Activated T-helper 17 cell treated with anti-CD3 and anti-CD28 coated beads, Interleukin-2, amount 50 U/mL, for 72 hours (primary cell): ENCODE measurements at regions not wholly inside any gene's neighbourhood (a gene's known extent, or its start where the extent isn't known, plus 50 kb on each side); places are given as distances from the start of the nearest gene placed in this dataset.
"Not testable (repeated sequence)": the region's sequence is repeated elsewhere in the genome, so short reads cannot be mapped to it uniquely, and the experiment has no call there.

Experiments
- ATAC-seq: fragments of 150-1000 bp; cut with Tn5 transposase; replicated peaks from 2 replicates; pipeline ENCODE4 v1.10.0; 2021; ENCODE audit warnings: mild to moderate bottlenecking, moderate library complexity
- H3K27ac Mint-ChIP-seq: one replicate; pipeline ENCODE4 v1.8.0; 2022; ENCODE audit warnings: mixed read lengths
- H3K27me3 Mint-ChIP-seq: one replicate; pipeline ENCODE4 v1.8.0; 2022; ENCODE audit warnings: mixed read lengths
- H3K36me3 Mint-ChIP-seq: one replicate; pipeline ENCODE4 v1.8.0; 2022; ENCODE audit warnings: low read depth, mild to moderate bottlenecking, mixed read lengths
- H3K4me1 Mint-ChIP-seq: one replicate; pipeline ENCODE4 v1.8.0; 2022; ENCODE audit warnings: mixed read lengths
- H3K4me3 Mint-ChIP-seq: one replicate; pipeline ENCODE4 v1.8.0; 2022; ENCODE audit warnings: mild to moderate bottlenecking, mixed read lengths
- H3K9me3 Mint-ChIP-seq: one replicate; pipeline ENCODE4 v1.8.0; 2022; ENCODE audit warnings: mixed read lengths

DNA sequence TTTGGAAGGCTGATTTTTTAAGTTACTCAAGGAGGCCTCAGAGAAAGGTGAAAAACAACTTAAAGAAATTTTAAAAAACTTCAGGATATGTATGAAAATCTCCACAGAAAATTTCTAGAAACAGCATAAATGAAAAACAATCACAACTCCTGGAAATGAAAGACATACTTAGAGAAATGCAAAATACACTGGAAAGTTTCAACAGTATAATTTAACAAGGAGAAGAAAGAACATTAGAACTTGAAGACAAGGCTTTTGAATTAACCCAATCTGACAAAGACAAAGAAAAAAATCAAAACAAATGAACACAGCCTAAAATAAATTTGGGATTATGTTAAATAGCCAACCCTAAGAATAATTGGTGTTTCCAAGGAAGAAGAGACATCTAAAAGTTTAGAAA, 300.5 kb downstream of the ANTXR2 start:
- H3K36me3 Mint-ChIP-seq = no peaks in the 10 kb centered on the region
- H3K4me1 Mint-ChIP-seq = no peaks in the 10 kb centered on the region
- H3K27ac Mint-ChIP-seq = no peak overlapping the region
- H3K27me3 Mint-ChIP-seq = peaks cover 33% of the 10 kb centered on the region
- no peak overlapping the region for H3K4me3 Mint-ChIP-seq
- no peak for ATAC-seq
- H3K9me3 Mint-ChIP-seq = peaks cover 48% of the 10 kb centered on the region

- Mint-ChIP-seq H3K27ac (no peak overlapping the region), H3K27me3 (peaks cover 13% of the 10 kb centered on the region), H3K4me1 (no peaks in the 10 kb centered on the region)
These were observed 308.9 kb downstream of the ANTXR2 start for GRCh38 chr4:79764120-79764519.

GRCh38 chr4:79763486-79764075, 309.4 kb downstream of the ANTXR2 start:
- peaks cover 13% of the 10 kb centered on the region for H3K27me3 Mint-ChIP-seq
- H3K9me3 Mint-ChIP-seq = peaks cover 7% of the 10 kb centered on the region
- ATAC-seq = no peak
- H3K27ac Mint-ChIP-seq = no peak overlapping the region
- H3K36me3 Mint-ChIP-seq = no peaks in the 10 kb centered on the region
- no peak overlapping the region for H3K4me3 Mint-ChIP-seq
- H3K4me1 Mint-ChIP-seq = no peaks in the 10 kb centered on the region

More at GRCh38 chr4:79764120-79764519, 308.9 kb downstream of the ANTXR2 start:
- Mint-ChIP-seq H3K9me3 (peaks cover 8% of the 10 kb centered on the region), H3K4me3 (no peak overlapping the region), H3K36me3 (no peaks in the 10 kb centered on the region)
- no peak for ATAC-seq

DNA sequence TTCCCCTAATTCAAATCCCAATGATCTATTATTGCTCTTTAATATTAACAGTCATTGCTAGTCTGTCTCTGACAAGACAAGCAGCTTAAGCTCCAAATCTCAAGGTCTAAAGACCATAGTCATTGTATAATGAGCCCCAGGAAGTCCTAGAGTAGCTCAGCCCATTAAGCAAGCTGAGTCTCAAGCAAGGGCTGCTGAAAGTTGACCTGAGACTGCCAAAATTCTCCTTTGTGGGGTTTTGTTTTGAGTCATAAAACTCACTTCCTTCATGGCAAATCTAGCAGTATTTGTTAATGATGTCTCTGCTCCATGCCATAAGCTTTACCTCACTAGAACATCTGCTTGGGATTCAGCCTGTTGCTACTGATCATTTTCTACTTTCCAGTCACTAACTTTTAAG, 313.2 kb downstream of the ANTXR2 start:
- H3K27me3 Mint-ChIP-seq = peaks cover 7% of the 10 kb centered on the region
- H3K9me3 Mint-ChIP-seq = no peaks in the 10 kb centered on the region
- H3K4me1 Mint-ChIP-seq = no peaks in the 10 kb centered on the region
- no peak overlapping the region for H3K4me3 Mint-ChIP-seq
- H3K27ac Mint-ChIP-seq = no peak overlapping the region
- ATAC-seq = no peak
- H3K36me3 Mint-ChIP-seq = no peaks in the 10 kb centered on the region

DNA sequence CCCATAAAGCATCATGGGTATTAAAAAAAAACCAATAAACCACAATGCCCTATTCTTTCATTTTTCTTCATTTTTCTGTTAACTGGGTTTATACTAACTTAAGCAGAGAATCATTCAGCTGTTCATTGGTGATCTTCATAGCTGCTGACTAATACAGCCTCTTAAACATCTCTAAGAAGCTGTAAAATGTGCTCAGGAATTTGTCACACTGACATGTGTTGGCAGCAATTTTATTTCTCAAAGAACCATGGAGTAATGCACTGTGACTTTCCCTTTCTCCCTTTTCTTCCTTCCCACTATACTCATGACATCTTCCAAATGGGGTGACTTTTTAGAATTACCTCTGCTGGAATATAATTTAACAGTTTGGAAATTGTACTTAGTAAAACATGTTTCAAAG, 315.4 kb downstream of the ANTXR2 start:
- H3K9me3 Mint-ChIP-seq = no peaks in the 10 kb centered on the region
- H3K36me3 Mint-ChIP-seq = no peaks in the 10 kb centered on the region
- H3K4me1 Mint-ChIP-seq = no peaks in the 10 kb centered on the region
- no peak overlapping the region for H3K27ac Mint-ChIP-seq
- no peak overlapping the region for H3K4me3 Mint-ChIP-seq
- H3K27me3 Mint-ChIP-seq = peaks cover 3% of the 10 kb centered on the region
- ATAC-seq = no peak

- Mint-ChIP-seq H3K9me3 (no peaks in the 10 kb centered on the region), H3K4me1 (no peaks in the 10 kb centered on the region), H3K36me3 (no peaks in the 10 kb centered on the region), H3K4me3 (no peak overlapping the region), H3K27ac (no peak overlapping the region), H3K27me3 (peaks cover 3% of the 10 kb centered on the region)
- no peak for ATAC-seq
These were observed 316.7 kb downstream of the ANTXR2 start for GRCh38 chr4:79756140-79756895.

DNA sequence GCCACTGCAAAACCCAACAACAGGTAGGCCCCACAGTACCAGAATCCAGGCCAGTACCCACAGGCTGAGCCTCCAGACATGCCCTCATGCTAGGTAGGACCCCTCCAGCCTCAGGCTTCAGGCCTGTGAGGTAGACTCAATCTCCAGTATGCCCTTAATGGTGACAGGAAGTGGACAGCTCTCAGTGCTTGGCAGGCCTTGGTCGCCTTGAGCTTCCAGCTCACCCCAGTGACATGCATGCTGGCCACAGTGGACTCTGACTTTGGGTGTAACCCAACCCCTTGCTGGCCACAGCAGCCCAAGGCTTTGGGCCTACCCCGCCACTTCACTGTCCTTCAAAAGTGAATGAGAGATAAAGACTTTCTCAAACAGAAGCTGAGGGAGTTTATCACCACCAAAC, 324.2 kb downstream of the ANTXR2 start:
- peaks cover 15% of the 10 kb centered on the region for H3K27me3 Mint-ChIP-seq
- no peaks in the 10 kb centered on the region for H3K9me3 Mint-ChIP-seq
- no peaks in the 10 kb centered on the region for H3K4me1 Mint-ChIP-seq
- no peaks in the 10 kb centered on the region for H3K36me3 Mint-ChIP-seq
- H3K27ac Mint-ChIP-seq = no peak overlapping the region
- no peak for ATAC-seq
- no peak overlapping the region for H3K4me3 Mint-ChIP-seq

GRCh38 chr4:79747252-79747651, 325.8 kb downstream of the ANTXR2 start:
- Mint-ChIP-seq H3K36me3 (no peaks in the 10 kb centered on the region), H3K4me1 (no peaks in the 10 kb centered on the region)

DNA sequence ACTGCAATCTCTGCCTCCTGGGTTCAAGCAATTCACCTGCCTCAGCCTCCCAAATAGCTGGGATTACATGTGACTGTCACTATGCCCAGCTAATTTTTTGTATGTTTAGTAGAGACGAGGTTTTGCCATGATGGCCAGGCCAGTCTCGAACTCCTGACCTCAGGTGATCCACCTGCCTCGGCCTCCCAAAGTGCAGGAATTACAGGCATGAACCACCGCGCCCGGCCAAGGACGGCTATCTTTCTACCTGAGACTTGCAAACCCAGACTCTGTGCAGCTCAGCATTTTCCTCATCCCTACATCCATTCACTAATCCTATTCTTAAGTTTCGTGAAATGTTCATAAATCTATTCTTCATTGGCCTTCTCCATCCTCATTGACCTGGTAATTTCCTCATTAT, 330.0 kb downstream of the ANTXR2 start:
- Mint-ChIP-seq H3K4me3 (no peak overlapping the region), H3K4me1 (no peaks in the 10 kb centered on the region), H3K9me3 (no peaks in the 10 kb centered on the region), H3K27me3 (peaks cover 15% of the 10 kb centered on the region), H3K36me3 (no peaks in the 10 kb centered on the region), H3K27ac (no peak overlapping the region)
- no peak for ATAC-seq

More at GRCh38 chr4:79747252-79747651, 325.8 kb downstream of the ANTXR2 start:
- ATAC-seq = no peak
- Mint-ChIP-seq H3K4me3 (no peak overlapping the region), H3K27me3 (peaks cover 15% of the 10 kb centered on the region), H3K27ac (no peak overlapping the region), H3K9me3 (no peaks in the 10 kb centered on the region)

DNA sequence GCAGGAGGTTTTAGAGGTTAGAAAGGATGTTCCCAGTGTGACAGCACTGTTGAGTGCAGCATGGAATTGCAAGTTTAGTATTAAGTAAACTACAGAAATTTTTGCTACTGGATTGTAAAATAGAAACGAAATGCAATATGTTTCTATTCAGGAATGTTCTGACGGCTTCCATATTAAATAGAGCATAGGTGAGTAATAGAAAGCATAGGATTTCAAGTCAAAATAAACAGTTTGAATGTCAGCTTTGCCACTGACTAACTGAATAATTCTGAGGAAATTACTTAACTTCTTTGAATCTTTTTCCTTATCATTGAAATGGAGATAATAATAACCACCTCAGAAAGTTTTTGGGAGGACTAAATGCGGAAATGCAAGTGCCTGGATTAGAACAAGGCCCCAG, 331.9 kb upstream of the GK2 start:
- Mint-ChIP-seq H3K36me3 (no peaks in the 10 kb centered on the region), H3K4me1 (no peaks in the 10 kb centered on the region), H3K27ac (no peak overlapping the region), H3K27me3 (peaks cover 4% of the 10 kb centered on the region), H3K4me3 (no peak overlapping the region), H3K9me3 (no peaks in the 10 kb centered on the region)
- no peak for ATAC-seq

- no peaks in the 10 kb centered on the region for H3K9me3 Mint-ChIP-seq
- no peaks in the 10 kb centered on the region for H3K36me3 Mint-ChIP-seq
- no peak overlapping the region for H3K4me3 Mint-ChIP-seq
- no peak overlapping the region for H3K27ac Mint-ChIP-seq
- H3K4me1 Mint-ChIP-seq = no peaks in the 10 kb centered on the region
- ATAC-seq = no peak
- peaks cover 8% of the 10 kb centered on the region for H3K27me3 Mint-ChIP-seq
These were observed 315.5 kb upstream of the GK2 start for GRCh38 chr4:79723507-79723906.

- Mint-ChIP-seq H3K27ac (no peak overlapping the region), H3K4me3 (no peak overlapping the region), H3K4me1 (peaks cover 3% of the 10 kb centered on the region), H3K27me3 (peaks cover 14% of the 10 kb centered on the region), H3K36me3 (no peaks in the 10 kb centered on the region), H3K9me3 (peaks cover 10% of the 10 kb centered on the region)
- ATAC-seq = no peak
These were observed 292.3 kb upstream of the GK2 start for GRCh38 chr4:79700356-79700755.

DNA sequence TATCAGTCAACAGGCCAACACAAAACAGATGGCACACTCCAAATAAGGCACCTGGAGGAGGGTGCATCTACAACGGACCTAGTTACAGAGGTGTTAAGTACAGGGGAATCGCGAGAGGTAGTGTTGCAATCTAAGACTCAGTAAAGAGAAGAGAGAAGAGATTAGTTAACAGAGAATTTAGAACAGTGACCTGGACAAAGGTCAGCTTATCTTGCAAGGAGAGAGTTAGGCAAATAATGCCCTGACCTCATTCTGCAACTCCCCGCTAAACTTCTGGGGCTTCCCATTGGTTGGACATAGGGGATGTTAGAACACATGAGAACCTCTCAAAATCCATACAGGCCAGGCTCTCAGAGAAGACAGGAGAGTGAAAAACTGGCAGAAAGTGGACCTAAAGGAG, 289.4 kb upstream of the GK2 start:
- Mint-ChIP-seq H3K27ac (no peak overlapping the region), H3K4me3 (no peak overlapping the region), H3K4me1 (no peaks in the 10 kb centered on the region), H3K27me3 (peaks cover 20% of the 10 kb centered on the region), H3K36me3 (no peaks in the 10 kb centered on the region), H3K9me3 (peaks cover 20% of the 10 kb centered on the region)
- no peak for ATAC-seq

DNA sequence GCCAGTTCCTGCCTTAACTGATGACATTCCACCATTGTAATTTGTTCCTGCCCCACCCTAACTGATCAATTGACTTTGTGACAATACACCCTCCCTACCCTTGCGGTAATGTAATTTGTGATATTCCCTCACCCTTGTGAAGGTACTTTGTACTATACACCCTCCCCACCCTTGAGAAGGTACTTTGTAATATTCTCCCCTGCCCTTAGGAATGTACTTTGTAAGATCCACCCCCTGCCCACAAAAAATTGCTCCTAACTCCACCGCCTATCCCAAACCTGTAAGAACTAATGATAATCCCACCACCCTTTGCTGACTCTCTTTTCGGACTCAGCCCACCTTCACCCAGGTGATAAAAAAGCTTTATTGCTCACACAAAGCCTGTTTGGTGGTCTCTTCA, 288.5 kb upstream of the GK2 start:
- not testable (repeated sequence) for H3K4me3 Mint-ChIP-seq, ATAC-seq
- peaks cover 20% of the 10 kb centered on the region for H3K9me3 Mint-ChIP-seq

DNA sequence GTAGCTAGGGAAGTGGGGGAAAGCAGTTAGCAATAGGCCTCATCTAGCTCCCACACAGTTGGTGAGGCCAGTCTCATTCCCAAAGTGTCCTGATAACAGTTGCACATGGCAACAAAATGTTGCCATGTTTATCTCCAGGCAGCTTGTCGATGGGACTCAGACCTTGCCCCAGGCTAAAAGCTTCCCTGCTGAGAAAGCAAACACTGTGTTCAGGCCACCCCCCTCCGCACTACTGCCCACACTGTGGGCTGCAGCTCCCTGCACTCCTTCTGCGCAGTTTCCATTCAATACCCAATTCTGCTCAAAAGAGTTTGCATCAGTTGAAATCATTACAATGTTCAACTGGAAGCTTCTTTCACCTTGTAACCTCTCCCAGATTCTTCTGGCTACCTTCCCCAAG, 287.8 kb upstream of the GK2 start:
- no peak for ATAC-seq
- Mint-ChIP-seq H3K9me3 (peaks cover 20% of the 10 kb centered on the region), H3K27ac (no peak overlapping the region), H3K27me3 (peaks cover 24% of the 10 kb centered on the region), H3K36me3 (no peaks in the 10 kb centered on the region), H3K4me1 (no peaks in the 10 kb centered on the region), H3K4me3 (no peak overlapping the region)

More for the DNA sequence above, 288.5 kb upstream of the GK2 start:
- not testable (repeated sequence) for H3K27ac Mint-ChIP-seq, H3K4me1 Mint-ChIP-seq, H3K36me3 Mint-ChIP-seq
- H3K27me3 Mint-ChIP-seq = peaks cover 24% of the 10 kb centered on the region
